Endothelial cell of umbilical vein (primary cell): ENCODE measurements at regions not wholly inside any gene's neighbourhood (a gene's known extent, or its start where the extent isn't known, plus 50 kb on each side); places are given as distances from the start of the nearest gene placed in this dataset.

Source experiments
- BruUV-seq: library from RNA; stranded (reverse); fragments of 400-500 nt; replicated peaks from 2 replicates; lab custom pipeline; 2021; lab: Mats Ljungman, UMichigan
- CTCF ChIA-PET: fragments of 300-600, 350-600 bp; sonication (Branson Sonifier 250); formaldehyde crosslinking; loops from one replicate; lab custom pipeline; 2021; ENCODE audit warnings: antibody characterized with exemption, inconsistent platforms; lab: Charles Lee
- POLR2A ChIA-PET: fragments of 300-600, 350-600 bp; sonication (Branson Sonifier 250); formaldehyde crosslinking; loops from one replicate; lab custom pipeline; 2021; ENCODE audit warnings: antibody characterized with exemption, inconsistent platforms; lab: Charles Lee
- DNase-seq: peaks from one replicate; pipeline ENCODE4 v3.0.0-alpha.2; 2011; ENCODE audit warnings: low read depth, low spot score
- FAIRE-seq: peaks from 2 replicates; lab custom pipeline; 2011; peaks lifted over from hg19 to GRCh38; lab: Jason Lieb, UNC
- H2AFZ ChIP-seq: 2 replicates; pipeline ENCODE4 v1.6.0; 2012; ENCODE audit warnings: low read depth, low read length, control low read depth, inconsistent platforms
- H3K27ac ChIP-seq: 2 replicates; pipeline ENCODE4 v1.5.1; 2011; ENCODE audit warnings: low read depth, mild to moderate bottlenecking, control low read depth, low read length, moderate library complexity; ENCODE audit not compliant: insufficient read depth
- H3K27me3 ChIP-seq, 2 experiments: 2 replicates each; pipeline versions ENCODE4 v1.6.0 to v1.6.1; 2011; ENCODE audit warnings: low read length in 2 of 2, mixed read lengths in 1 of 2; ENCODE audit not compliant: control insufficient read depth in 2 of 2, insufficient read depth in 2 of 2
- H3K36me3 ChIP-seq, 2 experiments: 2 replicates in 1 of 2; 3 replicates in 1 of 2; pipeline ENCODE4 v1.5.1; 2011; ENCODE audit warnings: low read length in 2 of 2, mild to moderate bottlenecking in 1 of 2, moderate library complexity in 1 of 2; ENCODE audit not compliant: control insufficient read depth in 2 of 2, insufficient read depth in 2 of 2; ENCODE audit errors: extremely low read depth in 1 of 2
- H3K4me1 ChIP-seq: 3 replicates; pipeline ENCODE4 v1.5.1; 2011; ENCODE audit warnings: mild to moderate bottlenecking, low read length; ENCODE audit not compliant: control insufficient read depth, insufficient read depth; ENCODE audit errors: extremely low read depth
- H3K4me2 ChIP-seq: 2 replicates; pipeline ENCODE4 v1.6.1; 2011; ENCODE audit warnings: low read length, control low read depth, mixed read lengths; ENCODE audit not compliant: insufficient read depth
- H3K4me3 ChIP-seq, 3 experiments: fragments of 200-600 bp in 1 of 3; sonication (generic), shearing (Covaris generic) in 1 of 3; replicated peaks in 1 of 3; 2 replicates each; pipeline ENCODE4 v1.5.1; 2011 to 2016; ENCODE audit warnings: control low read depth in 3 of 3, low read length in 3 of 3, mild to moderate bottlenecking in 2 of 3, inconsistent platforms in 1 of 3, low read depth in 1 of 3, moderate library complexity in 1 of 3; ENCODE audit not compliant: insufficient read depth in 1 of 3
- H3K79me2 ChIP-seq: 2 replicates; pipeline ENCODE4 v1.6.0; 2012; ENCODE audit warnings: low read length, inconsistent platforms; ENCODE audit not compliant: control insufficient read depth, insufficient read depth
- H3K9ac ChIP-seq: replicated peaks from 2 replicates; pipeline ENCODE3; 2011; ENCODE audit warnings: low read length, control low read depth; ENCODE audit not compliant: insufficient read depth; ENCODE audit errors: extremely low read depth
- H3K9me1 ChIP-seq: replicated peaks from 3 replicates; pipeline ENCODE4 v1.6.0; 2011; ENCODE audit warnings: mild to moderate bottlenecking, low read length; ENCODE audit not compliant: control insufficient read depth, insufficient read depth; ENCODE audit errors: extremely low read depth
- H3K9me3 ChIP-seq: replicated peaks from 2 replicates; pipeline ENCODE4 v1.5.1; 2012; ENCODE audit warnings: low read length, inconsistent platforms; ENCODE audit not compliant: control insufficient read depth, insufficient read depth
- H4K20me1 ChIP-seq: replicated peaks from 2 replicates; pipeline ENCODE3; 2011; ENCODE audit warnings: mild to moderate bottlenecking, low read length; ENCODE audit not compliant: control insufficient read depth, insufficient read depth; ENCODE audit errors: extremely low read depth
- EZH2 ChIP-seq: IDR thresholded peaks from 2 replicates; pipeline ENCODE4 v1.6.1; 2012; ENCODE audit warnings: borderline replicate concordance, low read depth, mild to moderate bottlenecking, moderate library complexity, low read length, inconsistent platforms; ENCODE audit not compliant: severe bottlenecking
- FOS ChIP-seq: IDR thresholded peaks from 2 replicates; pipeline ENCODE4 v1.6.1; 2011; ENCODE audit warnings: mild to moderate bottlenecking, low read length, moderate library complexity, borderline replicate concordance; ENCODE audit not compliant: insufficient read depth
- GATA2 ChIP-seq: IDR thresholded peaks from 2 replicates; pipeline ENCODE4 v1.7.0; 2011; ENCODE audit warnings: low read depth, mild to moderate bottlenecking, moderate library complexity, mixed read lengths, low read length; ENCODE audit not compliant: insufficient read length, insufficient read depth
- JUN ChIP-seq: IDR thresholded peaks from 2 replicates; pipeline ENCODE4 v1.6.1; 2011; ENCODE audit warnings: borderline replicate concordance, low read depth; ENCODE audit not compliant: insufficient read length, insufficient read depth
- MYC ChIP-seq: IDR thresholded peaks from one replicate; pipeline ENCODE4 v1.6.1; 2011; ENCODE audit warnings: mild to moderate bottlenecking, low read depth, low read length
- POLR2A ChIP-seq: IDR thresholded peaks from 2 replicates; pipeline ENCODE4 v1.6.1; 2012; ENCODE audit warnings: low read depth, mild to moderate bottlenecking, control low read depth, low read length
- POLR2AphosphoS5 ChIP-seq: IDR thresholded peaks from 2 replicates; pipeline ENCODE4 v1.6.1; 2012; ENCODE audit warnings: low read depth, mild to moderate bottlenecking, control low read depth, low read length, moderate library complexity; ENCODE audit not compliant: insufficient read depth
- dilution Hi-C: fragments of 300-500 bp; cut with MboI; formaldehyde crosslinking; loops from one replicate; pipeline ENCODE4 v1.15.0; 2019; ENCODE audit warnings: low sequenced_read_pairs; ENCODE audit not compliant: extremely low pct_ligation_motif_present
- intact Hi-C: fragments of 100-400 bp; cut with micrococcal nuclease; formaldehyde crosslinking; loops from one replicate; pipeline ENCODE4 v1.10.0; 2022
- TF ChIP-seq, protein P1 (sequence below): IDR thresholded peaks from 2 replicates; pipeline ENCODE4 v1.6.1; 2011; ENCODE audit not compliant: insufficient read depth, insufficient read length
- TF ChIP-seq, protein P2 (sequence below), 2 donors: IDR thresholded peaks; 1 replicate in 1 of 2; 2 replicates in 1 of 2; pipeline ENCODE4 v1.5.1; 2011; ENCODE audit warnings: low read length in 2 of 2, mild to moderate bottlenecking in 2 of 2, moderate library complexity in 2 of 2, control low read depth in 1 of 2, inconsistent platforms in 1 of 2, low read depth in 1 of 2; ENCODE audit not compliant: insufficient read depth in 1 of 2; ENCODE audit errors: extremely low read depth in 1 of 2

GRCh38 chr2:153408710-153409385 lies 69.7 kb downstream of the RPRM start:
- Histone ChIP-seq H3K4me2 (no peak overlapping the region), H3K27ac (no peak overlapping the region), H3K9me1 (no peaks in the 10 kb centered on the region), H2AFZ (no peak overlapping the region), H3K79me2 (no peaks in the 10 kb centered on the region), H3K27me3 (no peaks in the 10 kb centered on the region), H3K9ac (no peak overlapping the region), H4K20me1 (no peaks in the 10 kb centered on the region), H3K4me3 (no peak overlapping the region), H3K36me3 (no peaks in the 10 kb centered on the region), H3K9me3 (peaks cover 4% of the 10 kb centered on the region), H3K4me1 (no peaks in the 10 kb centered on the region)
- intact Hi-C loops (no loop called here), dilution Hi-C loops (no loop called here)
- BruUV-seq: no TSS peak
- TF ChIP-seq FOS: no peak
- TF ChIP-seq, protein P1, sequence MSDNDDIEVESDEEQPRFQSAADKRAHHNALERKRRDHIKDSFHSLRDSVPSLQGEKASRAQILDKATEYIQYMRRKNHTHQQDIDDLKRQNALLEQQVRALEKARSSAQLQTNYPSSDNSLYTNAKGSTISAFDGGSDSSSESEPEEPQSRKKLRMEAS: no peak
- TF ChIP-seq, protein P2, sequence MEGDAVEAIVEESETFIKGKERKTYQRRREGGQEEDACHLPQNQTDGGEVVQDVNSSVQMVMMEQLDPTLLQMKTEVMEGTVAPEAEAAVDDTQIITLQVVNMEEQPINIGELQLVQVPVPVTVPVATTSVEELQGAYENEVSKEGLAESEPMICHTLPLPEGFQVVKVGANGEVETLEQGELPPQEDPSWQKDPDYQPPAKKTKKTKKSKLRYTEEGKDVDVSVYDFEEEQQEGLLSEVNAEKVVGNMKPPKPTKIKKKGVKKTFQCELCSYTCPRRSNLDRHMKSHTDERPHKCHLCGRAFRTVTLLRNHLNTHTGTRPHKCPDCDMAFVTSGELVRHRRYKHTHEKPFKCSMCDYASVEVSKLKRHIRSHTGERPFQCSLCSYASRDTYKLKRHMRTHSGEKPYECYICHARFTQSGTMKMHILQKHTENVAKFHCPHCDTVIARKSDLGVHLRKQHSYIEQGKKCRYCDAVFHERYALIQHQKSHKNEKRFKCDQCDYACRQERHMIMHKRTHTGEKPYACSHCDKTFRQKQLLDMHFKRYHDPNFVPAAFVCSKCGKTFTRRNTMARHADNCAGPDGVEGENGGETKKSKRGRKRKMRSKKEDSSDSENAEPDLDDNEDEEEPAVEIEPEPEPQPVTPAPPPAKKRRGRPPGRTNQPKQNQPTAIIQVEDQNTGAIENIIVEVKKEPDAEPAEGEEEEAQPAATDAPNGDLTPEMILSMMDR (IDR thresholded peaks at IDR 0.05; ENCODE audit: extremely low read depth in 1 of 2, insufficient read depth in 1 of 2, low read depth in 1 of 2, low read length in 2 of 2): no peak
- no peak for TF ChIP-seq MYC
- no peak for TF ChIP-seq POLR2A
- POLR2A ChIA-PET: no interaction called here
- DNase-seq (no peak), FAIRE-seq (no peak)
- CTCF ChIA-PET: interaction anchor here (0.7 kb wide), 1 partner anchor 1369 kb away, joined by 4 read pairs; no protein-coding TSS in a partner anchor

DNA sequence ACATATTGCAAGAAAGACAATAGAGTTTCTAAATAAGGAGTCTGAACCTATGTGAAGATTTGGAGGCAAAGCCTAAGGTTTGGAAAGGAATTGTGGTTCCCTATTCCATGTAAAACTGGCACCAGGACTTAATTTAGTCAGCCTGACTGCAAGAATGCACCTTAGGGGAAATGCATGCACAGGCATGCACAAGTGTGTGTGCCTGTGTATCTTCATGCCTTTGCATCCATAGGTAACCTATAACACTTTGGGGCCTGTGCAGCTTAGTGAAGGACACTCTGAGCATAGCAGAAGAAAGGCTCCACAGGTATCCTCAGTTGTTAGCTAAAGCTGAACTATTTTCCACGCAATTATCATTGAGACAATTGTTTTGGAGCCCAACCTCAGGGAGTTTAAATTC lies 73.4 kb downstream of the RPRM start:
- intact Hi-C loops: no loop called here
- dilution Hi-C loops: no loop called here
- CTCF ChIA-PET: no interaction called here

More for the DNA sequence above, 73.4 kb downstream of the RPRM start:
- no peaks in the 10 kb centered on the region for H4K20me1 ChIP-seq
- H3K4me1 ChIP-seq: no peaks in the 10 kb centered on the region
- H3K4me2 ChIP-seq: no peak overlapping the region
- no peak overlapping the region for H2AFZ ChIP-seq
- H3K27ac ChIP-seq: no peak overlapping the region
- H3K4me3 ChIP-seq: no peak overlapping the region
- FAIRE-seq (no peak), DNase-seq (no peak)
- no peaks in the 10 kb centered on the region for H3K36me3 ChIP-seq
- no peaks in the 10 kb centered on the region for H3K79me2 ChIP-seq
- POLR2A ChIA-PET: no interaction called here
- peaks cover 4% of the 10 kb centered on the region for H3K9me3 ChIP-seq
- BruUV-seq: no TSS peak
- H3K9ac ChIP-seq: no peak overlapping the region
- no peaks in the 10 kb centered on the region for H3K9me1 ChIP-seq
- no peak for TF ChIP-seq JUN
- TF ChIP-seq, protein P1: no peak
- TF ChIP-seq GATA2: no peak
- TF ChIP-seq FOS: no peak
- no peak for TF ChIP-seq POLR2A
- no peak for TF ChIP-seq EZH2
- TF ChIP-seq, protein P2 (IDR thresholded peaks at IDR 0.05; ENCODE audit: extremely low read depth in 1 of 2, insufficient read depth in 1 of 2, low read depth in 1 of 2, low read length in 2 of 2): no peak
- no peak for TF ChIP-seq POLR2AphosphoS5
- H3K27me3 ChIP-seq: no peaks in the 10 kb centered on the region
